ENCODE measurements at regions not wholly inside any gene's neighbourhood (a gene's known extent, or its start where the extent isn't known, plus 50 kb on each side); places are given as distances from the start of the nearest gene placed in this dataset.

DNA sequence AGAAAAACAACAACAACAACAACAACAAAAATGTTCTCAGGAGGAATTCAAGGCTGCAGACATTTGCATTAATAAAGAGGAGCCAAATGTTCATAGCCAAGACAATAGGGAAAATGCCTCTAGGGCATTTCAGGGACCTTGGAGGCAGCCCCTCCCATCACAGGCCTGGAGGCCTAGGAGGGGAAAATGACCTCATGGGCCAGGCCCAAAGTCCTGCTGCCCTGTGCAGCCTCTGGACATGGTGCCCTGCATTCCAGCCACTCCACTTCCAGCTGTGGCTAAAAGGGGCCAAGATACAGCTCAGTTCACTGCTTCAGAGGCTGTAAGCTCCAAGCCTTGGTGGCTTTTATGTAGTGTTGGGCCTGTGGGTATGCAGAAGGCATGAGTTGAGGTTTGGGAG lies 314.5 kb downstream of the CYRIA start:
- Histone ChIP-seq H3K9me2 (replicated peaks; ENCODE audit: low read depth, low read length) (no peaks in the 10 kb centered on the region), H3K79me2 (ENCODE audit: insufficient read depth, low read length) (no peaks in the 10 kb centered on the region), H2AFZ (ENCODE audit: low read length) (no peak overlapping the region), H3K9ac (ENCODE audit: low read depth, low read length, poor library complexity, severe bottlenecking) (no peak overlapping the region), H3K4me3 (ENCODE audit: low read length, poor library complexity, severe bottlenecking) (no peak overlapping the region), H3F3A (ENCODE audit: low read depth) (no peaks in the 10 kb centered on the region), H3K36me3 (ENCODE audit: insufficient read depth, low read length) (no peaks in the 10 kb centered on the region), H3K9me3 (ENCODE audit: insufficient read depth, low read depth, low read length) (no peaks in the 10 kb centered on the region; the same call in 1 of the 2 replicates), H3K4me2 (ENCODE audit: low read depth, low read length, poor library complexity, severe bottlenecking) (no peak overlapping the region), H4K20me1 (ENCODE audit: insufficient read depth, low read length, poor library complexity, severe bottlenecking) (no peaks in the 10 kb centered on the region), H3K4me1 (ENCODE audit: insufficient read depth, low read length, poor library complexity, severe bottlenecking) (no peaks in the 10 kb centered on the region), H3K27me3 (ENCODE audit: insufficient read depth, low read length, poor library complexity, severe bottlenecking) (no peaks in the 10 kb centered on the region)
- TF ChIP-seq, protein P1, sequence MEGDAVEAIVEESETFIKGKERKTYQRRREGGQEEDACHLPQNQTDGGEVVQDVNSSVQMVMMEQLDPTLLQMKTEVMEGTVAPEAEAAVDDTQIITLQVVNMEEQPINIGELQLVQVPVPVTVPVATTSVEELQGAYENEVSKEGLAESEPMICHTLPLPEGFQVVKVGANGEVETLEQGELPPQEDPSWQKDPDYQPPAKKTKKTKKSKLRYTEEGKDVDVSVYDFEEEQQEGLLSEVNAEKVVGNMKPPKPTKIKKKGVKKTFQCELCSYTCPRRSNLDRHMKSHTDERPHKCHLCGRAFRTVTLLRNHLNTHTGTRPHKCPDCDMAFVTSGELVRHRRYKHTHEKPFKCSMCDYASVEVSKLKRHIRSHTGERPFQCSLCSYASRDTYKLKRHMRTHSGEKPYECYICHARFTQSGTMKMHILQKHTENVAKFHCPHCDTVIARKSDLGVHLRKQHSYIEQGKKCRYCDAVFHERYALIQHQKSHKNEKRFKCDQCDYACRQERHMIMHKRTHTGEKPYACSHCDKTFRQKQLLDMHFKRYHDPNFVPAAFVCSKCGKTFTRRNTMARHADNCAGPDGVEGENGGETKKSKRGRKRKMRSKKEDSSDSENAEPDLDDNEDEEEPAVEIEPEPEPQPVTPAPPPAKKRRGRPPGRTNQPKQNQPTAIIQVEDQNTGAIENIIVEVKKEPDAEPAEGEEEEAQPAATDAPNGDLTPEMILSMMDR (conservative IDR thresholded peaks at IDR 0.05; ENCODE audit: low read length): no peak
- TF ChIP-seq EZH2phosphoT487 (IDR thresholded peaks at IDR 0.05; ENCODE audit: borderline replicate concordance): no peak

DNA sequence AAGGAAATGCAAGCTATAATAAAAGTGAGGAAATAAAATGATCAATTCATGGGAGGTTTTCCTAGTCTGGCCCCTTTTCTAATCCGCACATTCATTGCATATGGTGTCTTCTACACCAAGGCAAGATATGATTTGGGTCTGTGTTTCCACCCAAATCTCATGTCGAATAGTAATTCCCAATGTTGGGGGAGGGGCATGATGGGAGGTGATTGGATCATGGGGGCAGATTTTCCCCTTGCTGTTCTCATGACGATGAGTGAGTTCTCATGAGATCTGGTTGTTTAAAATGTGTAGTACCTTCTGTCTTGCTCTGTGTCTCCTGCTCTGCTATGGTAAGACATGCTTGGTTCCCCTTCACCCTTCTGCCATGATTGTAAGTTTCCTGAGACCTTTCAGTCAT lies 315.4 kb downstream of the CYRIA start:
- Histone ChIP-seq H3K9me2 (replicated peaks; ENCODE audit: low read depth, low read length) (no peaks in the 10 kb centered on the region), H3K27me3 (ENCODE audit: insufficient read depth, low read length, poor library complexity, severe bottlenecking) (no peaks in the 10 kb centered on the region), H2AFZ (ENCODE audit: low read length) (no peak overlapping the region), H3K4me1 (ENCODE audit: insufficient read depth, low read length, poor library complexity, severe bottlenecking) (no peaks in the 10 kb centered on the region), H4K20me1 (ENCODE audit: insufficient read depth, low read length, poor library complexity, severe bottlenecking) (no peaks in the 10 kb centered on the region), H3F3A (ENCODE audit: low read depth) (no peaks in the 10 kb centered on the region), H3K9me3 (ENCODE audit: insufficient read depth, low read depth, low read length) (no peaks in the 10 kb centered on the region; the same call in 1 of the 2 replicates), H3K9ac (ENCODE audit: low read depth, low read length, poor library complexity, severe bottlenecking) (no peak overlapping the region), H3K36me3 (ENCODE audit: insufficient read depth, low read length) (no peaks in the 10 kb centered on the region), H3K4me2 (ENCODE audit: low read depth, low read length, poor library complexity, severe bottlenecking) (no peak overlapping the region), H3K4me3 (ENCODE audit: low read length, poor library complexity, severe bottlenecking) (no peak overlapping the region), H3K79me2 (ENCODE audit: insufficient read depth, low read length) (no peaks in the 10 kb centered on the region)
- TF ChIP-seq EZH2phosphoT487 (IDR thresholded peaks at IDR 0.05; ENCODE audit: borderline replicate concordance): no peak
- TF ChIP-seq, protein P1 (conservative IDR thresholded peaks at IDR 0.05; ENCODE audit: low read length): no peak

DNA sequence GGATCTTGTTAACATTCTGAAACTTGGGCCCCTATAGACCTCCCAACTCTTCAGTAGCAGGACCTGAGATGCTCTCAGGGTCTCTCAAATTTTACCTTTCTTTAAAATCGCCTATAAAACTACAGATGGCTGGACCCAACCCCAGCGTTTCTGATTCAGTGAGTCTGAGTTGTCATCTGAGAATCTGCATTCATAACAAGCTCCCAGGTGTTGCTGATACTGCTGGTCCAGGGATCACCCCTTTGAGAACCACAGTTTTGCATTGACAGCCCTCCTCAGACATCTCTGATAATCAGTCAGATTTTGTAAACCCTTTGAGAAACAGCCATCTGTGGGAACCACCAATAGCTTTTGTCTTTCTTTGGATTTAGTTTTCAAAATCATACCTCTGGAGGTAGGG lies 315.8 kb downstream of the CYRIA start:
- Histone ChIP-seq H3K9ac (ENCODE audit: low read depth, low read length, poor library complexity, severe bottlenecking) (no peak overlapping the region), H3K9me3 (ENCODE audit: insufficient read depth, low read depth, low read length) (no peaks in the 10 kb centered on the region; the same call in 1 of the 2 replicates), H3K4me1 (ENCODE audit: insufficient read depth, low read length, poor library complexity, severe bottlenecking) (no peaks in the 10 kb centered on the region), H3K4me2 (ENCODE audit: low read depth, low read length, poor library complexity, severe bottlenecking) (no peak overlapping the region), H4K20me1 (ENCODE audit: insufficient read depth, low read length, poor library complexity, severe bottlenecking) (no peaks in the 10 kb centered on the region), H3K27me3 (ENCODE audit: insufficient read depth, low read length, poor library complexity, severe bottlenecking) (no peaks in the 10 kb centered on the region), H3K4me3 (ENCODE audit: low read length, poor library complexity, severe bottlenecking) (no peak overlapping the region), H3K79me2 (ENCODE audit: insufficient read depth, low read length) (no peaks in the 10 kb centered on the region), H3K36me3 (ENCODE audit: insufficient read depth, low read length) (no peaks in the 10 kb centered on the region), H3K9me2 (replicated peaks; ENCODE audit: low read depth, low read length) (no peaks in the 10 kb centered on the region), H2AFZ (ENCODE audit: low read length) (no peak overlapping the region), H3F3A (ENCODE audit: low read depth) (no peaks in the 10 kb centered on the region)
- TF ChIP-seq, protein P1 (conservative IDR thresholded peaks at IDR 0.05; ENCODE audit: low read length): no peak
- no peak for TF ChIP-seq EZH2phosphoT487 (IDR thresholded peaks at IDR 0.05; ENCODE audit: borderline replicate concordance)
